BJ (cell line): ENCODE measurements at regions not wholly inside any gene's neighbourhood (a gene's known extent, or its start where the extent isn't known, plus 50 kb on each side); places are given as distances from the start of the nearest gene placed in this dataset.

Source experiments
- CTCF ChIA-PET: fragments of 350-600 bp; formaldehyde crosslinking; extraction: SDS; loops from one replicate; lab custom pipeline; 2021; ENCODE audit warnings: antibody characterized with exemption, inconsistent platforms; lab: Yijun Ruan, JAX
- POLR2A ChIA-PET: fragments of 300-600 bp; sonication (Branson Sonifier 250); formaldehyde crosslinking; extraction: SDS; loops from one replicate; lab custom pipeline; 2021; ENCODE audit warnings: antibody characterized with exemption; lab: Charles Lee
- DNase-seq: peaks from one replicate; pipeline ENCODE4 v3.0.0-alpha.2; 2011; ENCODE audit warnings: low read depth
- H3K27me3 ChIP-seq: 2 replicates; pipeline ENCODE4 v1.6.0; 2011; ENCODE audit warnings: low read length; ENCODE audit not compliant: control insufficient read depth, insufficient read depth
- H3K36me3 ChIP-seq: 2 replicates; pipeline ENCODE4 v1.5.1; 2011; ENCODE audit warnings: low read length; ENCODE audit not compliant: control insufficient read depth, insufficient read depth
- H3K4me3 ChIP-seq: 2 replicates; pipeline ENCODE4 v1.5.1; 2011; ENCODE audit warnings: low read depth, mild to moderate bottlenecking, control low read depth, low read length
- CTCF ChIP-seq: IDR thresholded peaks from 2 replicates; pipeline ENCODE4 v1.5.1; 2011; ENCODE audit warnings: low read depth, mild to moderate bottlenecking, control low read depth, inconsistent platforms, low read length, moderate library complexity; ENCODE audit not compliant: insufficient read depth

GRCh38 chr10:33455029-33455428 is 120.6 kb upstream of the NRP1 start:
- H3K27me3 ChIP-seq: no peaks in the 10 kb centered on the region
- no peaks in the 10 kb centered on the region for H3K36me3 ChIP-seq
- ChIA-PET POLR2A (no interaction called here), CTCF (interaction anchor here (0.9 kb wide), 1 partner anchor 288 kb away, joined by 3 read pairs; no protein-coding TSS in a partner anchor)
- TF ChIP-seq CTCF: no peak
- no peak overlapping the region for H3K4me3 ChIP-seq
- no peak for DNase-seq

GRCh38 chr10:33454554-33454953 is 120.1 kb upstream of the NRP1 start:
- no peaks in the 10 kb centered on the region for H3K36me3 ChIP-seq
- DNase-seq: no peak
- no peaks in the 10 kb centered on the region for H3K27me3 ChIP-seq
- no peak for TF ChIP-seq CTCF
- CTCF ChIA-PET: interaction anchor here (0.9 kb wide), 1 partner anchor 289 kb away, joined by 3 read pairs; no protein-coding TSS in a partner anchor
- POLR2A ChIA-PET: no interaction called here
- H3K4me3 ChIP-seq: no peak overlapping the region

GRCh38 chr10:33453081-33454025 is 118.9 kb upstream of the NRP1 start:
- no peak for TF ChIP-seq CTCF
- no peak overlapping the region for H3K4me3 ChIP-seq
- POLR2A ChIA-PET: interaction anchor here (0.6 kb wide), 1 partner anchor 66 kb away, joined by 3 read pairs; no protein-coding TSS in a partner anchor
- CTCF ChIA-PET: interaction anchor here (0.7 to 1.3 kb wide), 2 partner anchors 87 to 118 kb away, joined by 3 to 6 read pairs; no protein-coding TSS in a partner anchor
- DNase-seq: no peak
- H3K27me3 ChIP-seq: no peaks in the 10 kb centered on the region
- H3K36me3 ChIP-seq: no peaks in the 10 kb centered on the region

- Histone ChIP-seq H3K27me3 (no peaks in the 10 kb centered on the region), H3K36me3 (no peaks in the 10 kb centered on the region), H3K4me3 (no peak overlapping the region)
- ChIA-PET CTCF (no interaction called here), POLR2A (no interaction called here)
- DNase-seq: no peak
- no peak for TF ChIP-seq CTCF
Observed at GRCh38 chr10:33448421-33449140, 114.1 kb upstream of the NRP1 start.

- Histone ChIP-seq H3K36me3 (no peaks in the 10 kb centered on the region), H3K4me3 (no peak overlapping the region), H3K27me3 (no peaks in the 10 kb centered on the region)
- ChIA-PET CTCF (interaction anchor here (0.5 kb wide), 1 partner anchor 41 kb away, joined by 3 read pairs; no protein-coding TSS in a partner anchor), POLR2A (no interaction called here)
- no peak for TF ChIP-seq CTCF
- no peak for DNase-seq
Observed at GRCh38 chr10:33441561-33441960, 107.1 kb upstream of the NRP1 start.
